ENCODE measurements at regions not wholly inside any gene's neighbourhood (a gene's known extent, or its start where the extent isn't known, plus 50 kb on each side); places are given as distances from the start of the nearest gene placed in this dataset.

GRCh38 chr6:145161501-145161900 lies 573.8 kb downstream of the EPM2A start:
- Mint-ChIP-seq H3K27me3 (ENCODE audit: low read depth) (peaks cover 3% of the 10 kb centered on the region; the same call in 1 of the 2 replicates), H3K36me3 (ENCODE audit: insufficient read depth in 1 of 3, low read depth in 3 of 3) (peaks cover 7 to 21% (median 10%) of the 10 kb centered on the region in 3 experiments), H3K4me1 (no peaks in the 10 kb centered on the region), H3K9me3 (peaks cover 26 to 29% of the 10 kb centered on the region in 2 experiments), H3K4me3 (no peak overlapping the region), H3K27ac (no peak overlapping the region)
- Histone ChIP-seq H2BK20ac (ENCODE audit: low read depth, low read length, poor library complexity, severe bottlenecking) (no peak overlapping the region), H3K56ac (ENCODE audit: insufficient read length, low read depth, low read length) (no peak overlapping the region), H3K4me1 (ENCODE audit: insufficient read depth, low read length) (no peaks in the 10 kb centered on the region), H3K23me2 (ENCODE audit: insufficient read length, low read depth, low read length, poor library complexity, severe bottlenecking) (no peaks in the 10 kb centered on the region), H4K8ac (replicated peaks; ENCODE audit: insufficient read length, low read depth, low read length) (no peak overlapping the region), H4K20me1 (ENCODE audit: control insufficient read depth, insufficient read depth, insufficient read length) (no peaks in the 10 kb centered on the region), H3K79me2 (ENCODE audit: insufficient read depth, low read length) (no peaks in the 10 kb centered on the region), H3K27me3 (ENCODE audit: insufficient read depth, low read length) (no peaks in the 10 kb centered on the region), H2AK5ac (ENCODE audit: insufficient read length, low read length) (no peak overlapping the region), H3K4ac (ENCODE audit: low read depth, low read length) (no peak overlapping the region), H2BK15ac (ENCODE audit: low read depth, low read length) (no peak overlapping the region), H3K27ac (ENCODE audit: insufficient read length, low read depth, low read length) (no peak overlapping the region), H3K14ac (ENCODE audit: insufficient read depth, low read length) (no peak overlapping the region), H2AFZ (ENCODE audit: low read length) (no peak overlapping the region), H2BK120ac (ENCODE audit: low read depth, low read length, poor library complexity, severe bottlenecking) (no peak overlapping the region), H2BK12ac (ENCODE audit: insufficient read length, low read depth, low read length) (no peak overlapping the region), H3K4me2 (ENCODE audit: insufficient read depth, insufficient read length, low read length) (no peak overlapping the region), H3T11ph (ENCODE audit: low read length) (no peak overlapping the region), H3K18ac (ENCODE audit: insufficient read length, low read depth, low read length) (no peak overlapping the region), H3K9ac (ENCODE audit: extremely low read depth, insufficient read length, low read length) (no peak overlapping the region), H4K91ac (ENCODE audit: insufficient read length, low read depth, low read length) (no peak overlapping the region), H3K9me3 (ENCODE audit: control insufficient read depth, low read depth, low read length) (peaks cover 6% of the 10 kb centered on the region), H3K23ac (ENCODE audit: insufficient read length, low read depth, low read length) (no peak overlapping the region), H3K79me1 (ENCODE audit: insufficient read depth, low read depth, low read length, poor library complexity, severe bottlenecking) (no peaks in the 10 kb centered on the region), H4K5ac (ENCODE audit: insufficient read length, low read depth, low read length) (no peak overlapping the region), H2BK5ac (ENCODE audit: insufficient read length, low read length) (no peak overlapping the region)
- DNase-seq = no peak
- WGBS (ENCODE audit: extremely low coverage, insufficient read length, low lambda C conversion rate) = no CpG with 5 or more reads among the region's 1 CpG
- TF ChIP-seq CTCF (conservative IDR thresholded peaks at IDR 0.05) = no peak

Data from H9 (cell line).